H9 (cell line): ENCODE measurements at regions not wholly inside any gene's neighbourhood (a gene's known extent, or its start where the extent isn't known, plus 50 kb on each side); places are given as distances from the start of the nearest gene placed in this dataset.

Source experiments
- DNase-seq: peaks from one replicate; pipeline ENCODE4 v3.0.0-alpha.2; 2017
- H2AFZ ChIP-seq: one replicate; pipeline ENCODE4 v1.6.1; 2013; ENCODE audit warnings: mild to moderate bottlenecking, low read length, control low read depth, moderate library complexity
- H2AK5ac ChIP-seq: 2 replicates; pipeline ENCODE4 v1.6.1; 2013; ENCODE audit warnings: low read length, control low read depth, mixed read lengths; ENCODE audit not compliant: insufficient read length
- H2BK120ac ChIP-seq: one replicate; pipeline ENCODE4 v1.6.1; 2013; ENCODE audit warnings: low read depth, mild to moderate bottlenecking, low read length, control low read depth, inconsistent platforms; ENCODE audit not compliant: poor library complexity, severe bottlenecking
- H2BK12ac ChIP-seq: 2 replicates; pipeline ENCODE4 v1.6.1; 2013; ENCODE audit warnings: low read length, control low read depth, mixed read lengths, low read depth; ENCODE audit not compliant: insufficient read length
- H2BK15ac ChIP-seq: 2 replicates; pipeline ENCODE4 v1.6.1; 2013; ENCODE audit warnings: low read depth, low read length, control low read depth
- H2BK20ac ChIP-seq: one replicate; pipeline ENCODE4 v1.6.1; 2013; ENCODE audit warnings: low read depth, mild to moderate bottlenecking, low read length, control low read depth, inconsistent platforms; ENCODE audit not compliant: poor library complexity, severe bottlenecking
- H2BK5ac ChIP-seq: 2 replicates; pipeline ENCODE4 v1.6.1; 2013; ENCODE audit warnings: low read length, control low read depth, mixed read lengths; ENCODE audit not compliant: insufficient read length
- H3K14ac ChIP-seq: 2 replicates; pipeline ENCODE4 v1.6.1; 2013; ENCODE audit warnings: low read length, control low read depth; ENCODE audit not compliant: insufficient read depth
- H3K18ac ChIP-seq: 2 replicates; pipeline ENCODE4 v1.6.1; 2013; ENCODE audit warnings: low read depth, mild to moderate bottlenecking, mixed read lengths, low read length, control low read depth; ENCODE audit not compliant: insufficient read length
- H3K23ac ChIP-seq: 2 replicates; pipeline ENCODE4 v1.6.1; 2013; ENCODE audit warnings: low read length, control low read depth, mixed read lengths, low read depth; ENCODE audit not compliant: insufficient read length
- H3K23me2 ChIP-seq: 2 replicates; pipeline ENCODE4 v1.6.1; 2013; ENCODE audit warnings: low read depth, mild to moderate bottlenecking, mixed read lengths, low read length, control low read depth; ENCODE audit not compliant: insufficient read length, poor library complexity, severe bottlenecking
- H3K27ac ChIP-seq: 2 replicates; pipeline ENCODE4 v1.5.1; 2013; ENCODE audit warnings: low read length, control low read depth, mixed read lengths, low read depth; ENCODE audit not compliant: insufficient read length
- H3K27me3 ChIP-seq: 2 replicates; pipeline ENCODE4 v1.6.1; 2013; ENCODE audit warnings: low read length, control low read depth, inconsistent platforms; ENCODE audit not compliant: insufficient read depth
- H3K4ac ChIP-seq: 2 replicates; pipeline ENCODE4 v1.6.1; 2013; ENCODE audit warnings: low read depth, mild to moderate bottlenecking, control low read depth, inconsistent platforms, low read length, moderate library complexity
- H3K4me1 ChIP-seq: 2 replicates; pipeline ENCODE4 v1.6.1; 2013; ENCODE audit warnings: low read length, control low read depth, inconsistent platforms; ENCODE audit not compliant: insufficient read depth
- H3K4me2 ChIP-seq: 2 replicates; pipeline ENCODE4 v1.6.1; 2013; ENCODE audit warnings: low read length, control low read depth, mixed read lengths; ENCODE audit not compliant: insufficient read length, insufficient read depth
- H3K56ac ChIP-seq: 2 replicates; pipeline ENCODE4 v1.6.1; 2013; ENCODE audit warnings: low read depth, mild to moderate bottlenecking, mixed read lengths, low read length, control low read depth; ENCODE audit not compliant: insufficient read length
- H3K79me1 ChIP-seq: 2 replicates; pipeline ENCODE4 v1.6.1; 2013; ENCODE audit warnings: low read depth, mild to moderate bottlenecking, moderate library complexity, low read length, control low read depth, inconsistent platforms; ENCODE audit not compliant: insufficient read depth, poor library complexity, severe bottlenecking
- H3K79me2 ChIP-seq: 2 replicates; pipeline ENCODE4 v1.6.1; 2013; ENCODE audit warnings: low read length, control low read depth, inconsistent platforms; ENCODE audit not compliant: insufficient read depth
- H3K9ac ChIP-seq: 2 replicates; pipeline ENCODE4 v1.6.1; 2013; ENCODE audit warnings: low read length, control low read depth, mixed read lengths; ENCODE audit not compliant: insufficient read length; ENCODE audit errors: extremely low read depth
- H3K9me3 ChIP-seq: one replicate; pipeline ENCODE4 v1.6.1; 2013; ENCODE audit warnings: low read depth, low read length, inconsistent platforms; ENCODE audit not compliant: control insufficient read depth
- H3T11ph ChIP-seq: one replicate; pipeline ENCODE4 v1.6.1; 2013; ENCODE audit warnings: mild to moderate bottlenecking, low read length, control low read depth, inconsistent platforms
- H4K20me1 ChIP-seq: one replicate; pipeline ENCODE4 v1.6.1; 2013; ENCODE audit not compliant: control insufficient read depth, insufficient read length, insufficient read depth
- H4K5ac ChIP-seq: 2 replicates; pipeline ENCODE4 v1.6.1; 2013; ENCODE audit warnings: low read depth, mild to moderate bottlenecking, mixed read lengths, low read length, control low read depth; ENCODE audit not compliant: insufficient read length
- H4K8ac ChIP-seq: replicated peaks from 2 replicates; pipeline ENCODE4 v1.6.1; 2013; ENCODE audit warnings: low read length, control low read depth, mixed read lengths, low read depth; ENCODE audit not compliant: insufficient read length
- H4K91ac ChIP-seq: 2 replicates; pipeline ENCODE4 v1.6.1; 2013; ENCODE audit warnings: low read depth, mild to moderate bottlenecking, moderate library complexity, mixed read lengths, low read length, control low read depth; ENCODE audit not compliant: insufficient read length
- H3K27ac Mint-ChIP-seq, 3 experiments: 2 replicates in 2 of 3; 3 replicates in 1 of 3; pipeline ENCODE4 v1.8.0; 2020 to 2021; ENCODE audit warnings: mixed read lengths in 3 of 3, mild to moderate bottlenecking in 1 of 3, moderate library complexity in 1 of 3
- H3K27me3 Mint-ChIP-seq: 2 replicates; pipeline ENCODE4 v1.8.0; 2021; ENCODE audit warnings: low read depth, mild to moderate bottlenecking, moderate library complexity, mixed read lengths
- H3K36me3 Mint-ChIP-seq, 3 experiments: 2 replicates in 2 of 3; 3 replicates in 1 of 3; pipeline ENCODE4 v1.8.0; 2020 to 2021; ENCODE audit warnings: low read depth in 3 of 3, mixed read lengths in 3 of 3; ENCODE audit not compliant: insufficient read depth in 1 of 3
- H3K4me1 Mint-ChIP-seq, 2 experiments: 2 replicates each; pipeline ENCODE4 v1.8.0; 2020; ENCODE audit warnings: mixed read lengths in 2 of 2
- H3K4me3 Mint-ChIP-seq, 2 experiments: 2 replicates in 1 of 2; 3 replicates in 1 of 2; pipeline ENCODE4 v1.8.0; 2020 to 2021; ENCODE audit warnings: mild to moderate bottlenecking in 2 of 2, mixed read lengths in 2 of 2, moderate library complexity in 1 of 2
- H3K9me3 Mint-ChIP-seq, 2 experiments: 2 replicates in 1 of 2; 3 replicates in 1 of 2; pipeline ENCODE4 v1.8.0; 2020; ENCODE audit warnings: mild to moderate bottlenecking in 2 of 2, mixed read lengths in 2 of 2, moderate library complexity in 1 of 2
- WGBS: extraction: QIAGEN DNeasy Blood & Tissue Kit; methylation state at CpG from one replicate; pipeline ENCODE4 v1.1.7; 2013; ENCODE audit warnings: missing lambda C conversion rate, low lambda C conversion rate, mixed read lengths; ENCODE audit not compliant: insufficient read length; ENCODE audit errors: extremely low coverage; 5-methylcytosine and 5-hydroxymethylcytosine counted together
- TF ChIP-seq, protein P1 (sequence below): fragments of 200-600 bp; sonication (generic); conservative IDR thresholded peaks from 3 replicates; pipeline ENCODE4 v1.8.0; 2021; ENCODE audit warnings: antibody characterized with exemption, mild to moderate bottlenecking

DNA sequence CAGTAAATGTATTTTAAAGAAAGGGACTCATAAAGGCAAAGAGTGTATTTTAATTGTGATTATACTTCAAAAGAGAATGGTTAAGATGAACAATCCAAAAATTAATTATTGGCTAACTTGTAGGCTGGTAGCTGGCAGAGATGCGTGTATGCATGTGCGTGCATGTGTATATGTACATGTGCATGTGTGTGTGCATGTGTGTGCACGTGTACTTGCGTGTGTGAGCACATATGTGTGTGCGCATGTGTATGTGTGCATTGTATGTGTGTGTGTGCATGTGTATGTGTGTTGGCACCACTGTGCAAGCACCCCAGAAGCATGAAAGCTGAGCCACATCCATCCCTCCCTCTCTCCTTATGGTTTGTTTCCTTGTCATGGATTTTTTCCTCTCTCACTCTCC is 83.0 kb upstream of the SLC1A3 start:
- Histone ChIP-seq H2BK5ac (no peak overlapping the region), H4K91ac (no peak overlapping the region), H3K4me1 (no peaks in the 10 kb centered on the region), H3K18ac (no peak overlapping the region), H3K9ac (no peak overlapping the region), H3K56ac (no peak overlapping the region), H3K27ac (no peak overlapping the region), H4K8ac (no peak overlapping the region), H3K79me2 (no peaks in the 10 kb centered on the region), H3K23ac (no peak overlapping the region), H3K23me2 (no peaks in the 10 kb centered on the region), H3K14ac (no peak overlapping the region), H2BK12ac (no peak overlapping the region), H4K5ac (no peak overlapping the region), H3K9me3 (no peaks in the 10 kb centered on the region), H2BK20ac (no peak overlapping the region), H3K79me1 (no peaks in the 10 kb centered on the region), H3K4ac (no peak overlapping the region), H3T11ph (no peak overlapping the region), H3K27me3 (no peaks in the 10 kb centered on the region), H2BK15ac (no peak overlapping the region), H3K4me2 (no peak overlapping the region), H4K20me1 (no peaks in the 10 kb centered on the region), H2BK120ac (no peak overlapping the region), H2AFZ (no peak overlapping the region), H2AK5ac (no peak overlapping the region)
- H3K4me1 Mint-ChIP-seq, result peaks cover 10% of the 10 kb centered on the region in 2 experiments
- no CpG with 5 or more reads among the region's 5 CpGs for WGBS
- TF ChIP-seq, protein P1, sequence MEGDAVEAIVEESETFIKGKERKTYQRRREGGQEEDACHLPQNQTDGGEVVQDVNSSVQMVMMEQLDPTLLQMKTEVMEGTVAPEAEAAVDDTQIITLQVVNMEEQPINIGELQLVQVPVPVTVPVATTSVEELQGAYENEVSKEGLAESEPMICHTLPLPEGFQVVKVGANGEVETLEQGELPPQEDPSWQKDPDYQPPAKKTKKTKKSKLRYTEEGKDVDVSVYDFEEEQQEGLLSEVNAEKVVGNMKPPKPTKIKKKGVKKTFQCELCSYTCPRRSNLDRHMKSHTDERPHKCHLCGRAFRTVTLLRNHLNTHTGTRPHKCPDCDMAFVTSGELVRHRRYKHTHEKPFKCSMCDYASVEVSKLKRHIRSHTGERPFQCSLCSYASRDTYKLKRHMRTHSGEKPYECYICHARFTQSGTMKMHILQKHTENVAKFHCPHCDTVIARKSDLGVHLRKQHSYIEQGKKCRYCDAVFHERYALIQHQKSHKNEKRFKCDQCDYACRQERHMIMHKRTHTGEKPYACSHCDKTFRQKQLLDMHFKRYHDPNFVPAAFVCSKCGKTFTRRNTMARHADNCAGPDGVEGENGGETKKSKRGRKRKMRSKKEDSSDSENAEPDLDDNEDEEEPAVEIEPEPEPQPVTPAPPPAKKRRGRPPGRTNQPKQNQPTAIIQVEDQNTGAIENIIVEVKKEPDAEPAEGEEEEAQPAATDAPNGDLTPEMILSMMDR, result no peak
- no peak overlapping the region for H3K27ac Mint-ChIP-seq
- H3K9me3 Mint-ChIP-seq, result peaks cover 0 to 2% of the 10 kb centered on the region in 2 experiments; a peak in 1 of 5 replicates
- no peaks in the 10 kb centered on the region for H3K27me3 Mint-ChIP-seq
- H3K4me3 Mint-ChIP-seq, result no peak overlapping the region
- no peak for DNase-seq
- H3K36me3 Mint-ChIP-seq, result no peaks in the 10 kb centered on the region
